Ishikawa (cell line): ENCODE measurements at regions not wholly inside any gene's neighbourhood (a gene's known extent, or its start where the extent isn't known, plus 50 kb on each side); places are given as distances from the start of the nearest gene placed in this dataset.

ENCODE experiments used
- RAD21 ChIP-seq: IDR thresholded peaks from 2 replicates; pipeline ENCODE4 v1.6.1; 2012; ENCODE audit warnings: low read depth
- TAF1 ChIP-seq: IDR thresholded peaks from 2 replicates; pipeline ENCODE4 v1.6.1; 2012; ENCODE audit warnings: low read depth, mild to moderate bottlenecking
- TEAD4 ChIP-seq: IDR thresholded peaks from 2 replicates; pipeline ENCODE4 v1.6.1; 2012

- no peak for TF ChIP-seq TEAD4
- TF ChIP-seq RAD21: no peak
- no peak for TF ChIP-seq TAF1
These were observed 1527.3 kb downstream of the TECRL start for GRCh38 chr4:62881901-62882300.
